OCI-LY1 (cell line): ENCODE measurements at regions not wholly inside any gene's neighbourhood (a gene's known extent, or its start where the extent isn't known, plus 50 kb on each side); places are given as distances from the start of the nearest gene placed in this dataset.

ENCODE experiments used
- H2AFZ ChIP-seq: fragments of 200-600 bp; sonication (generic), shearing (Covaris generic); 2 replicates; pipeline ENCODE4 v1.6.0; 2014; ENCODE audit warnings: antibody characterized with exemption, mild to moderate bottlenecking, low read length
- H3F3A ChIP-seq: fragments of 200-600 bp; sonication (generic), shearing (Covaris generic); 2 replicates; pipeline ENCODE4 v1.6.0; 2014; ENCODE audit warnings: mild to moderate bottlenecking, antibody characterized with exemption, low read length, moderate library complexity; ENCODE audit not compliant: insufficient read depth
- H3K27ac ChIP-seq: fragments of 200-600 bp; sonication (generic); 2 replicates; pipeline ENCODE4 v1.5.1; 2014; ENCODE audit warnings: low read length, mixed run types, mild to moderate bottlenecking, low read depth; ENCODE audit not compliant: poor library complexity, severe bottlenecking
- H3K27me3 ChIP-seq: fragments of 200-600 bp; sonication (generic); 2 replicates; pipeline ENCODE4 v1.6.0; 2014; ENCODE audit warnings: antibody characterized with exemption, mild to moderate bottlenecking, low read length, moderate library complexity; ENCODE audit not compliant: insufficient read depth
- H3K36me3 ChIP-seq: fragments of 200-600 bp; sonication (generic); 2 replicates; pipeline ENCODE4 v1.6.1; 2014; ENCODE audit warnings: mild to moderate bottlenecking, antibody characterized with exemption, low read length, moderate library complexity, mixed read lengths; ENCODE audit not compliant: insufficient read depth
- H3K4me1 ChIP-seq: fragments of 200-600 bp; sonication (generic); 2 replicates; pipeline ENCODE4 v1.5.1; 2014; ENCODE audit warnings: mild to moderate bottlenecking, low read length, moderate library complexity; ENCODE audit not compliant: insufficient read depth, severe bottlenecking
- H3K4me2 ChIP-seq: fragments of 200-600 bp; sonication (generic), shearing (Covaris generic); 2 replicates; pipeline ENCODE4 v1.6.1; 2014; ENCODE audit warnings: low read length
- H3K4me3 ChIP-seq: fragments of 200-600 bp; sonication (generic); 2 replicates; pipeline ENCODE4 v1.5.1; 2014; ENCODE audit warnings: low read length, low read depth, mild to moderate bottlenecking, mixed read lengths; ENCODE audit not compliant: poor library complexity, severe bottlenecking
- H3K79me2 ChIP-seq: fragments of 200-600 bp; shearing (Covaris generic); 2 replicates; pipeline ENCODE4 v1.6.1; 2016; ENCODE audit warnings: mixed run types, low read length, mixed read lengths; ENCODE audit not compliant: insufficient read depth
- H3K9ac ChIP-seq: fragments of 200-600 bp; sonication (generic), shearing (Covaris generic); 2 replicates; pipeline ENCODE4 v1.6.1; 2014; ENCODE audit warnings: mild to moderate bottlenecking, low read length, mixed read lengths
- H3K9me2 ChIP-seq: fragments of 200-600 bp; sonication (generic), shearing (Covaris generic); 2 replicates; pipeline ENCODE4 v1.6.1; 2014; ENCODE audit warnings: low read depth, mild to moderate bottlenecking, low read length, mixed read lengths
- H3K9me3 ChIP-seq: fragments of 200-600 bp; shearing (Covaris generic); 2 replicates; pipeline ENCODE4 v1.6.1; 2014; ENCODE audit warnings: low read length, mixed read lengths
- H4K20me1 ChIP-seq: fragments of 200-600 bp; sonication (generic), shearing (Covaris generic); 2 replicates; pipeline ENCODE4 v1.6.0; 2016; ENCODE audit warnings: mild to moderate bottlenecking, low read length; ENCODE audit not compliant: insufficient read depth
- CTCF ChIP-seq: fragments of 200-600 bp; sonication (generic), shearing (Covaris generic); IDR thresholded peaks from 2 replicates; pipeline ENCODE4 v1.5.1; 2017; ENCODE audit warnings: mild to moderate bottlenecking, antibody characterized with exemption, low read length, moderate library complexity, mixed read lengths
- EZH2 ChIP-seq: fragments of 200-600 bp; sonication (generic), shearing (Covaris generic); IDR thresholded peaks from 2 replicates; pipeline ENCODE4 v1.8.0; 2017; ENCODE audit warnings: borderline replicate concordance, mixed run types, mild to moderate bottlenecking, antibody characterized with exemption, low read length, moderate library complexity, mixed read lengths

- no peaks in the 10 kb centered on the region for H3K36me3 ChIP-seq
- H3K9ac ChIP-seq, result no peak overlapping the region
- no peak overlapping the region for H3K4me3 ChIP-seq
- no peaks in the 10 kb centered on the region for H3K27me3 ChIP-seq
- no peak overlapping the region for H3K27ac ChIP-seq
- H3K79me2 ChIP-seq, result no peaks in the 10 kb centered on the region
- no peak overlapping the region for H3K4me2 ChIP-seq
- H3K9me2 ChIP-seq, result no peaks in the 10 kb centered on the region
- H3K4me1 ChIP-seq, result no peaks in the 10 kb centered on the region
- H4K20me1 ChIP-seq, result no peaks in the 10 kb centered on the region
- H3F3A ChIP-seq, result no peaks in the 10 kb centered on the region
- no peaks in the 10 kb centered on the region for H3K9me3 ChIP-seq
- no peak overlapping the region for H2AFZ ChIP-seq
- no peak for TF ChIP-seq EZH2
- no peak for TF ChIP-seq CTCF
Measured at GRCh38 chr20:7210910-7211309, 443.4 kb downstream of the BMP2 start.

- Histone ChIP-seq H3K4me2 (no peak overlapping the region), H3K79me2 (no peaks in the 10 kb centered on the region), H2AFZ (no peak overlapping the region), H3K9ac (no peak overlapping the region), H3K9me2 (no peaks in the 10 kb centered on the region), H4K20me1 (no peaks in the 10 kb centered on the region), H3K4me3 (no peak overlapping the region), H3K4me1 (no peaks in the 10 kb centered on the region), H3K27ac (no peak overlapping the region), H3K9me3 (no peaks in the 10 kb centered on the region), H3K27me3 (no peaks in the 10 kb centered on the region), H3K36me3 (no peaks in the 10 kb centered on the region), H3F3A (no peaks in the 10 kb centered on the region)
- TF ChIP-seq EZH2, result no peak
- TF ChIP-seq CTCF, result no peak
Measured at GRCh38 chr20:7214081-7214740, 446.7 kb downstream of the BMP2 start.

GRCh38 chr20:7217606-7218005, 450.1 kb downstream of the BMP2 start:
- H3K9ac ChIP-seq, result no peak overlapping the region
- no peak overlapping the region for H3K4me2 ChIP-seq
- H3F3A ChIP-seq, result no peaks in the 10 kb centered on the region
- H2AFZ ChIP-seq, result no peak overlapping the region
- no peaks in the 10 kb centered on the region for H3K9me3 ChIP-seq
- H3K4me3 ChIP-seq, result no peak overlapping the region
- no peaks in the 10 kb centered on the region for H3K4me1 ChIP-seq
- H3K36me3 ChIP-seq, result no peaks in the 10 kb centered on the region
- H3K79me2 ChIP-seq, result no peaks in the 10 kb centered on the region
- no peaks in the 10 kb centered on the region for H3K27me3 ChIP-seq
- TF ChIP-seq CTCF (no peak), EZH2 (no peak)
- H4K20me1 ChIP-seq, result no peaks in the 10 kb centered on the region
- no peaks in the 10 kb centered on the region for H3K9me2 ChIP-seq
- H3K27ac ChIP-seq, result no peak overlapping the region
